ENCODE measurements at regions not wholly inside any gene's neighbourhood (a gene's known extent, or its start where the extent isn't known, plus 50 kb on each side); places are given as distances from the start of the nearest gene placed in this dataset.

GRCh38 chr10:61542596-61542995 lies 89.4 kb upstream of the TMEM26 start:
- Histone ChIP-seq H3K9ac (ENCODE audit: insufficient read depth in 1 of 2, low read depth in 2 of 2, low read length in 2 of 2) (no peak overlapping the region), H3K9me1 (ENCODE audit: control insufficient read depth, insufficient read depth, low read length) (no peaks in the 10 kb centered on the region), H3K4me2 (ENCODE audit: insufficient read depth, low read length) (no peak overlapping the region), H2AFZ (ENCODE audit: low read depth, low read length) (no peak overlapping the region), H3K79me2 (ENCODE audit: control insufficient read depth, insufficient read depth, low read length) (no peaks in the 10 kb centered on the region), H3K27me3 (ENCODE audit: control insufficient read depth in 2 of 2, insufficient read depth in 2 of 2, low read length in 2 of 2) (0 out of 5 replicates have a peak, but pooled peaks cover 0 to 3% of the 10 kb centered on the region in 2 experiments), H3K4me3 (no peak overlapping the region), H3K4me1 (replicated peaks in 1 of 2; ENCODE audit: control insufficient read depth in 2 of 2, insufficient read depth in 2 of 2, low read length in 2 of 2) (no peaks in the 10 kb centered on the region), H3K9me3 (replicated peaks; ENCODE audit: control insufficient read depth, insufficient read depth, low read depth, low read length) (no peaks in the 10 kb centered on the region), H4K20me1 (replicated peaks; ENCODE audit: control insufficient read depth, insufficient read depth, low read length) (no peaks in the 10 kb centered on the region), H3K27ac (ENCODE audit: extremely low read depth, low read depth, low read length) (no peak overlapping the region), H3K36me3 (ENCODE audit: control insufficient read depth, insufficient read depth, low read length) (no peaks in the 10 kb centered on the region)
- no TSS peak for BruUV-seq (replicated peaks)
- no peak for ATAC-seq
- no peak for FAIRE-seq
- intact Hi-C loops (cut with micrococcal nuclease) (no loop called here), in situ Hi-C loops (cut with MboI) (no loop called here)
- TF ChIP-seq ZBTB11 (CRISPR knock-in tag; IDR thresholded peaks at IDR 0.05) (no peak), FOXA3 (CRISPR knock-in tag; conservative IDR thresholded peaks at IDR 0.05 in 1 of 2, IDR thresholded peaks at IDR 0.05 in 1 of 2) (no peak), KDM1A (IDR thresholded peaks at IDR 0.05) (no peak), ZBTB8A (IDR thresholded peaks at IDR 0.05; ENCODE audit: partially characterized antibody) (no peak), TSC22D4 (tag; IDR thresholded peaks at IDR 0.05) (no peak), SOX6 (IDR thresholded peaks at IDR 0.05) (no peak), NR0B1 (IDR thresholded peaks at IDR 0.05; ENCODE audit: partially characterized antibody) (no peak), KDM4B (IDR thresholded peaks at IDR 0.05; ENCODE audit: borderline replicate concordance in 2 of 2, low read depth in 1 of 2) (no peak), ZNF592 (IDR thresholded peaks at IDR 0.05) (no peak), POLR2B (IDR thresholded peaks at IDR 0.05; ENCODE audit: low read depth, partially characterized antibody) (no peak)
- no peak for DNase-seq (ENCODE audit: extremely low read depth in 1 of 4, low spot score in 3 of 4)
- POLR2A ChIA-PET = no interaction called here
- CTCF ChIA-PET (ENCODE audit: low intra/inter-chr PET ratio) = no interaction called here

All from K562 (cell line).